KMS-11 (cell line): ENCODE measurements at regions not wholly inside any gene's neighbourhood (a gene's known extent, or its start where the extent isn't known, plus 50 kb on each side); places are given as distances from the start of the nearest gene placed in this dataset.

Experiments used
- H2AFZ ChIP-seq: fragments of 200-600 bp; sonication (generic); 2 replicates; pipeline ENCODE4 v1.6.1; 2016; ENCODE audit warnings: antibody characterized with exemption, mixed run types, low read depth
- H3K27ac ChIP-seq: fragments of 200-600 bp; sonication (generic); 2 replicates; pipeline ENCODE4 v1.6.1; 2016; ENCODE audit warnings: mild to moderate bottlenecking, mixed run types
- H3K27me3 ChIP-seq: fragments of 200-600 bp; sonication (generic); 2 replicates; pipeline ENCODE4 v1.6.1; 2017; ENCODE audit warnings: mild to moderate bottlenecking, low read depth, mixed run types, moderate library complexity; ENCODE audit not compliant: insufficient read depth
- H3K36me3 ChIP-seq: fragments of 200-600 bp; sonication (generic); 2 replicates; pipeline ENCODE4 v1.6.1; 2017; ENCODE audit warnings: mild to moderate bottlenecking, mixed run types; ENCODE audit not compliant: insufficient read depth
- H3K4me1 ChIP-seq: fragments of 200-600 bp; sonication (generic); 2 replicates; pipeline ENCODE4 v1.6.1; 2016; ENCODE audit warnings: mild to moderate bottlenecking, low read depth, mixed run types; ENCODE audit not compliant: poor library complexity, severe bottlenecking
- H3K4me2 ChIP-seq: fragments of 200-600 bp; sonication (generic); 2 replicates; pipeline ENCODE4 v1.7.0; 2016; ENCODE audit warnings: mild to moderate bottlenecking, mixed run types
- H3K4me3 ChIP-seq: fragments of 200-600 bp; sonication (generic); IDR thresholded peaks from 2 replicates; pipeline ENCODE4 v1.6.1; 2017; ENCODE audit warnings: low read depth, low read length, mixed read lengths; ENCODE audit not compliant: insufficient read depth
- H3K79me2 ChIP-seq: fragments of 200-600 bp; sonication (generic); 2 replicates; pipeline ENCODE4 v1.6.1; 2016; ENCODE audit warnings: low read depth, mixed run types; ENCODE audit not compliant: insufficient read depth
- H3K9ac ChIP-seq: fragments of 200-600 bp; sonication (generic); 2 replicates; pipeline ENCODE4 v1.6.1; 2016; ENCODE audit warnings: mild to moderate bottlenecking, mixed run types
- H4K20me1 ChIP-seq: fragments of 200-600 bp; sonication (generic); 2 replicates; pipeline ENCODE4 v1.6.1; 2016; ENCODE audit warnings: mild to moderate bottlenecking, mixed run types; ENCODE audit not compliant: insufficient read depth
- CTCF ChIP-seq: fragments of 200-600 bp; sonication (generic); conservative IDR thresholded peaks from 2 replicates; pipeline ENCODE4 v1.6.1; 2017; ENCODE audit warnings: low read depth, mild to moderate bottlenecking, antibody characterized with exemption, low read length, moderate library complexity, mixed read lengths

DNA sequence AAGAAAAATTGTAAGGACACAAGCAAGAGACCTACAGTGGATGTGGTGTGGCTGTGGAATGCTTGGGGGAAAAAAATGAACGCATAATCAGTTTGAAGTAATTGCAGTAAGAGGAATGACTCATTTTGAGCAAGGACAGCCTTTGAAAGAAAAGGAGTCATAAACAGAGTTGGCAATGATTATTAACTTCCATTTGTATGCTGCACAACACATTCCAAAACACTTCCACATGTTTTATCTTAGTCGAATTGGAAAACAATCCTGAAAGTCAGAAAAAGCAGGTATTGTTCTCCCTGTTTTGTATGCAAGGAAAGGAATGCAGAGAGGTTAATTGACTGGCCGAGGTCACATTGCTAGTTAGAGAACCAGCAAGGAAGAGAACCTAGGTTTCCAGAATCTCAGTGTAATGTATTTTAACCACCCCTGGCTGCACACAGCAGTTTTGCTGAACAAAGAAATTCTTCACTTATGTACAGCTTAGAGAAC, 630.0 kb upstream of the MIR17HG start:
- Histone ChIP-seq H3K4me3 (no peak overlapping the region), H3K79me2 (no peaks in the 10 kb centered on the region), H3K9ac (no peak overlapping the region), H3K36me3 (no peaks in the 10 kb centered on the region), H3K4me2 (no peak overlapping the region), H3K27me3 (no peaks in the 10 kb centered on the region), H4K20me1 (no peaks in the 10 kb centered on the region), H2AFZ (no peak overlapping the region), H3K27ac (no peak overlapping the region), H3K4me1 (no peaks in the 10 kb centered on the region)
- TF ChIP-seq CTCF: no peak

- no peaks in the 10 kb centered on the region for H3K4me1 ChIP-seq
- TF ChIP-seq CTCF: no peak
- H4K20me1 ChIP-seq: no peaks in the 10 kb centered on the region
- no peak overlapping the region for H3K4me3 ChIP-seq
- no peak overlapping the region for H3K9ac ChIP-seq
- H3K79me2 ChIP-seq: no peaks in the 10 kb centered on the region
- no peaks in the 10 kb centered on the region for H3K27me3 ChIP-seq
- no peak overlapping the region for H2AFZ ChIP-seq
- no peak overlapping the region for H3K27ac ChIP-seq
- no peak overlapping the region for H3K4me2 ChIP-seq
- H3K36me3 ChIP-seq: no peaks in the 10 kb centered on the region
Observed at GRCh38 chr13:90719461-90719860, 628.0 kb upstream of the MIR17HG start.

GRCh38 chr13:90721937-90722336, 625.5 kb upstream of the MIR17HG start:
- H3K27ac ChIP-seq: no peak overlapping the region
- no peaks in the 10 kb centered on the region for H3K36me3 ChIP-seq
- H4K20me1 ChIP-seq: no peaks in the 10 kb centered on the region
- H3K4me3 ChIP-seq: no peak overlapping the region
- H3K9ac ChIP-seq: no peak overlapping the region
- H3K27me3 ChIP-seq: no peaks in the 10 kb centered on the region
- H2AFZ ChIP-seq: no peak overlapping the region
- no peak for TF ChIP-seq CTCF
- H3K79me2 ChIP-seq: no peaks in the 10 kb centered on the region
- no peaks in the 10 kb centered on the region for H3K4me1 ChIP-seq
- no peak overlapping the region for H3K4me2 ChIP-seq

DNA sequence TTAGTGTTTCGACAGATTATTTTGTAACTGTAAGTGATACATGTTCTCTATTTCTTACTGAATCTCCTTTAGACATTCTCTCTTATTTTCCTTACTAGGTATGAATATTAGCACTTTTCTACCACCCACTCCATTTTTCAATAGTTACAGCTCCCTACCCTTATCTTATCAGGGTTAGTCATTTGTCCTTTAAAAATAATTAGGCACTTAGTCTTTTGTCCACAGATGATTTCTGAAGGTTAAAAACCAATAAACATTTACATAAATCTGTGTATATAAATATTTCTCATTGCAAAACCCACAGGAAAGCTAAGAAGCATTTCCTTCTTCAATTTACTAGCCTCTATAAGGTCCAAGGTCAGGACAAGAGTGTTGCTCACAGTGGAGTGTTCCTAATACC, 624.1 kb upstream of the MIR17HG start:
- no peak overlapping the region for H3K27ac ChIP-seq
- H4K20me1 ChIP-seq: no peaks in the 10 kb centered on the region
- H3K27me3 ChIP-seq: no peaks in the 10 kb centered on the region
- no peak overlapping the region for H2AFZ ChIP-seq
- TF ChIP-seq CTCF: no peak
- no peak overlapping the region for H3K4me3 ChIP-seq
- no peaks in the 10 kb centered on the region for H3K36me3 ChIP-seq
- no peaks in the 10 kb centered on the region for H3K4me1 ChIP-seq
- H3K9ac ChIP-seq: no peak overlapping the region
- no peaks in the 10 kb centered on the region for H3K79me2 ChIP-seq
- H3K4me2 ChIP-seq: no peak overlapping the region
